ENCODE measurements at regions not wholly inside any gene's neighbourhood (a gene's known extent, or its start where the extent isn't known, plus 50 kb on each side); places are given as distances from the start of the nearest gene placed in this dataset.

DNA sequence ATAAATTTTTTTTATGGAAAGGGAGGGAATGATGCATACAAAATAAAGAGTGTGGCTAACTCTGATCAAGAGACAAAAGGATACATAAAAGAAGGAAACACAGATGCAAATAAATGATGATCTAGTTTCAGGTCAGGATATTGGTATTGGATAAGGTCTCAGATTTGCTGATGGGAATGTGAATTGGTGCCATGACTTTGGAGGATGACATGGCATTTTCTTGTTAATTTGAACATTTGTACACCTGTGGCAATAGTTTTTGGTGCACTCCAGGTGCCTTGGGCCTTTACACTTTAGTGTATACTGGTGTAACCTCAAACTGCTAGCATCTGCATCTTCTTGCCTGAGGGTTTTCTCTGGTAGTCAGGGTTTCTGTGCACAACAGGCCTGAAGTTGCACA, 279.3 kb downstream of the TMEM121 start:
- ChIA-PET POLR2A (no interaction called here), CTCF (no interaction called here)
- TF ChIP-seq, protein P1, sequence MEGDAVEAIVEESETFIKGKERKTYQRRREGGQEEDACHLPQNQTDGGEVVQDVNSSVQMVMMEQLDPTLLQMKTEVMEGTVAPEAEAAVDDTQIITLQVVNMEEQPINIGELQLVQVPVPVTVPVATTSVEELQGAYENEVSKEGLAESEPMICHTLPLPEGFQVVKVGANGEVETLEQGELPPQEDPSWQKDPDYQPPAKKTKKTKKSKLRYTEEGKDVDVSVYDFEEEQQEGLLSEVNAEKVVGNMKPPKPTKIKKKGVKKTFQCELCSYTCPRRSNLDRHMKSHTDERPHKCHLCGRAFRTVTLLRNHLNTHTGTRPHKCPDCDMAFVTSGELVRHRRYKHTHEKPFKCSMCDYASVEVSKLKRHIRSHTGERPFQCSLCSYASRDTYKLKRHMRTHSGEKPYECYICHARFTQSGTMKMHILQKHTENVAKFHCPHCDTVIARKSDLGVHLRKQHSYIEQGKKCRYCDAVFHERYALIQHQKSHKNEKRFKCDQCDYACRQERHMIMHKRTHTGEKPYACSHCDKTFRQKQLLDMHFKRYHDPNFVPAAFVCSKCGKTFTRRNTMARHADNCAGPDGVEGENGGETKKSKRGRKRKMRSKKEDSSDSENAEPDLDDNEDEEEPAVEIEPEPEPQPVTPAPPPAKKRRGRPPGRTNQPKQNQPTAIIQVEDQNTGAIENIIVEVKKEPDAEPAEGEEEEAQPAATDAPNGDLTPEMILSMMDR (IDR thresholded peaks at IDR 0.05), result no peak
- TF ChIP-seq EZH2 (IDR thresholded peaks at IDR 0.05; ENCODE audit: borderline replicate concordance, insufficient read depth, low read depth, low read length, poor library complexity, severe bottlenecking), result no peak
- Mint-ChIP-seq H3K27me3 (no peaks in the 10 kb centered on the region), H3K4me1 (peaks cover 8% of the 10 kb centered on the region), H3K4me3 (no peak overlapping the region), H3K27ac (no peak overlapping the region), H3K9me3 (ENCODE audit: insufficient read depth) (peaks cover 7% of the 10 kb centered on the region)
- Histone ChIP-seq H3K27ac (ENCODE audit: low read length in 2 of 2) (no peak overlapping the region), H3K9ac (ENCODE audit: low read length) (no peak overlapping the region), H4K20me1 (ENCODE audit: control insufficient read depth, insufficient read depth, low read length, poor library complexity, severe bottlenecking) (no peaks in the 10 kb centered on the region), H3K79me2 (ENCODE audit: control insufficient read depth, insufficient read depth, low read length) (no peaks in the 10 kb centered on the region), H3K4me3 (ENCODE audit: control extremely low read depth in 1 of 5, extremely low read depth in 1 of 5, insufficient read depth in 1 of 5, low read depth in 2 of 5, low read length in 4 of 5) (no peak overlapping the region), H3K27me3 (replicated peaks in 1 of 4; ENCODE audit: control extremely low read depth in 1 of 4, control insufficient read depth in 3 of 4, insufficient read depth in 4 of 4, low read length in 3 of 4) (no peaks in the 10 kb centered on the region), H2AFZ (ENCODE audit: insufficient read depth, low read depth, low read length, poor library complexity, severe bottlenecking) (no peak overlapping the region), H3K4me1 (ENCODE audit: control insufficient read depth in 2 of 2, insufficient read depth in 2 of 2, low read length in 2 of 2) (peaks cover 0 to 5% of the 10 kb centered on the region in 2 donors), H3K9me3 (ENCODE audit: control extremely low read depth in 1 of 3, control insufficient read depth in 2 of 3, insufficient read depth in 1 of 3, low read length in 2 of 3) (peaks cover 2 to 16% (median 15%) of the 10 kb centered on the region in 3 donors), H3K4me2 (replicated peaks; ENCODE audit: low read depth, low read length, poor library complexity, severe bottlenecking) (no peak overlapping the region), H3K36me3 (replicated peaks in 1 of 2; ENCODE audit: control extremely low read depth in 1 of 2, control insufficient read depth in 1 of 2, extremely low read depth in 1 of 2, insufficient read depth in 2 of 2, low read length in 1 of 2) (peaks cover 0 to 1% of the 10 kb centered on the region in 2 experiments)
- ATAC-seq (ENCODE audit: low read depth) (no peak), DNase-seq (no peak)
- intact Hi-C loops (cut with micrococcal nuclease), result no loop called here

DNA sequence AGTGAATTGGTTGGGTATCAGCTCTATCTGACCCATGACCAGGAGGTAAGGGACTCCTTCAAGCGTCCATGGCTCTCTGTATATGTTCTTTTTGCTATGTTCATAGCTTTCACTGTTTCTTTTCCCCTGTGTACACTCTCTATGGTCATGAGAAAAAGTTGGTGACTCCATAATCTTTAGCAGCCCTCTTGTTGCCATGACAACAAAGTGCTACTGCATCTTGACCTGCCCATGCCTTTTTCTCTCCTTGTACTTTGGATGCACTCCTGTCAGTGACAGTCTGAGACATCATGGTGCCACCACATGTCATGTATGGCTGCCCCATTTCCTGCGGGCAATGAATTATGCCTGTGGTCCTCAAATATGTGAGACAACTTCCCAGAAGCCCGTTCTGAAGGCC, 280.2 kb downstream of the TMEM121 start:
- POLR2A ChIA-PET, result no interaction called here
- peaks cover 6% of the 10 kb centered on the region for H3K4me1 Mint-ChIP-seq
- H3K9me3 Mint-ChIP-seq (ENCODE audit: insufficient read depth), result peaks cover 7% of the 10 kb centered on the region
- H3K79me2 ChIP-seq (ENCODE audit: control insufficient read depth, insufficient read depth, low read length), result no peaks in the 10 kb centered on the region
- no peak overlapping the region for H3K27ac ChIP-seq (ENCODE audit: low read length in 2 of 2)
- TF ChIP-seq, protein P1 (IDR thresholded peaks at IDR 0.05), result no peak
- TF ChIP-seq EZH2 (IDR thresholded peaks at IDR 0.05; ENCODE audit: borderline replicate concordance, insufficient read depth, low read depth, low read length, poor library complexity, severe bottlenecking), result no peak
- peaks cover 0 to 1% of the 10 kb centered on the region in 2 experiments for H3K36me3 ChIP-seq (replicated peaks in 1 of 2; ENCODE audit: control extremely low read depth in 1 of 2, control insufficient read depth in 1 of 2, extremely low read depth in 1 of 2, insufficient read depth in 2 of 2, low read length in 1 of 2)
- H3K9me3 ChIP-seq (ENCODE audit: control extremely low read depth in 1 of 3, control insufficient read depth in 2 of 3, insufficient read depth in 1 of 3, low read length in 2 of 3), result peaks cover 2 to 23% (median 15%) of the 10 kb centered on the region in 3 donors
- intact Hi-C loops (cut with micrococcal nuclease), result no loop called here
- no peak overlapping the region for H3K27ac Mint-ChIP-seq
- CTCF ChIA-PET, result no interaction called here
- H3K27me3 Mint-ChIP-seq, result no peaks in the 10 kb centered on the region
- WGBS (ENCODE audit: insufficient coverage), result 88% methylated on average over 2 of the region's 3 CpGs
- DNase-seq, result no peak
- no peaks in the 10 kb centered on the region for H3K27me3 ChIP-seq (replicated peaks in 1 of 4; ENCODE audit: control extremely low read depth in 1 of 4, control insufficient read depth in 3 of 4, insufficient read depth in 4 of 4, low read length in 3 of 4)
- no peak overlapping the region for H3K4me3 ChIP-seq (ENCODE audit: control extremely low read depth in 1 of 5, extremely low read depth in 1 of 5, insufficient read depth in 1 of 5, low read depth in 2 of 5, low read length in 4 of 5)
- no peak overlapping the region for H3K4me2 ChIP-seq (replicated peaks; ENCODE audit: low read depth, low read length, poor library complexity, severe bottlenecking)
- no peak overlapping the region for H2AFZ ChIP-seq (ENCODE audit: insufficient read depth, low read depth, low read length, poor library complexity, severe bottlenecking)
- no peaks in the 10 kb centered on the region for H4K20me1 ChIP-seq (ENCODE audit: control insufficient read depth, insufficient read depth, low read length, poor library complexity, severe bottlenecking)
- no peak for ATAC-seq (ENCODE audit: low read depth)
- no peak overlapping the region for H3K9ac ChIP-seq (ENCODE audit: low read length)
- H3K4me3 Mint-ChIP-seq, result no peak overlapping the region
- peaks cover 0 to 5% of the 10 kb centered on the region in 2 donors for H3K4me1 ChIP-seq (ENCODE audit: control insufficient read depth in 2 of 2, insufficient read depth in 2 of 2, low read length in 2 of 2)
